IPS-NIHi7 (cell line): ENCODE measurements at regions not wholly inside any gene's neighbourhood (a gene's known extent, or its start where the extent isn't known, plus 50 kb on each side); places are given as distances from the start of the nearest gene placed in this dataset.
A peak's percentile ranks its signal among the peaks of the same experiment; 100 is the strongest.
"Not testable (repeated sequence)": the region's sequence is repeated elsewhere in the genome, so short reads cannot be mapped to it uniquely, and the experiment has no call there.

Experiments
- DNase-seq: peaks from one replicate; pipeline ENCODE4 v3.0.0; 2012; ENCODE audit warnings: mixed read lengths; ENCODE audit errors: extremely low spot score

GRCh38 chr12:131213896-131214442, 260.3 kb downstream of the ADGRD1 start:
- no peak for DNase-seq

- DNase-seq: not testable (repeated sequence)
Observed at GRCh38 chr12:131214936-131215335, 261.2 kb downstream of the ADGRD1 start.

- DNase-seq: not testable (repeated sequence)
Observed at GRCh38 chr12:131216587-131216986, 262.9 kb downstream of the ADGRD1 start.

GRCh38 chr12:131217024-131217586, 263.4 kb downstream of the ADGRD1 start:
- no peak for DNase-seq

- peak; percentile 62 for DNase-seq
Observed at GRCh38 chr12:131218026-131218922, 264.6 kb downstream of the ADGRD1 start.

GRCh38 chr12:131218923-131219669, 265.4 kb downstream of the ADGRD1 start:
- DNase-seq: no peak

GRCh38 chr12:131219670-131220330, 266.1 kb downstream of the ADGRD1 start:
- no peak for DNase-seq

- no peak for DNase-seq
Observed at GRCh38 chr12:131220331-131220685, 266.6 kb downstream of the ADGRD1 start.

GRCh38 chr12:131221061-131221956, 267.6 kb downstream of the ADGRD1 start:
- DNase-seq: no peak

- DNase-seq: no peak
Observed at GRCh38 chr12:131221957-131222328, 268.2 kb downstream of the ADGRD1 start.

GRCh38 chr12:131222329-131223139, 268.8 kb downstream of the ADGRD1 start:
- DNase-seq: no peak

- no peak for DNase-seq
Observed at GRCh38 chr12:131223171-131223761, 269.6 kb downstream of the ADGRD1 start.

- no peak for DNase-seq
Observed at GRCh38 chr12:131223791-131224225, 270.1 kb downstream of the ADGRD1 start.

- peak; percentile 85 for DNase-seq
Observed at GRCh38 chr12:131224226-131225065, 270.7 kb downstream of the ADGRD1 start.

GRCh38 chr12:131225066-131225380, 271.3 kb downstream of the ADGRD1 start:
- DNase-seq: not testable (repeated sequence)

- no peak for DNase-seq
Observed at GRCh38 chr12:131226345-131227265, 272.9 kb downstream of the ADGRD1 start.

- not testable (repeated sequence) for DNase-seq
Observed at GRCh38 chr12:131227641-131228040, 273.9 kb downstream of the ADGRD1 start.

- DNase-seq: not testable (repeated sequence)
Observed at GRCh38 chr12:131229079-131229425, 275.3 kb downstream of the ADGRD1 start.
